Activated naive CD8-positive, alpha-beta T cell treated with anti-CD3 and anti-CD28 coated beads, Interleukin-2, amount 10 ng/mL, durations not matched to agents 7 days and 5 days (primary cell): ENCODE measurements at regions not wholly inside any gene's neighbourhood (a gene's known extent, or its start where the extent isn't known, plus 50 kb on each side); places are given as distances from the start of the nearest gene placed in this dataset.
"Not testable (repeated sequence)": the region's sequence is repeated elsewhere in the genome, so short reads cannot be mapped to it uniquely, and the experiment has no call there.

ENCODE experiments used
- ATAC-seq: fragments of 150-1000 bp; cut with Tn5 transposase; one replicate; pipeline ENCODE4 v1.10.0; 2021; ENCODE audit warnings: low read depth, moderate library complexity
- POLR2A ChIA-PET: fragments of 350-600 bp; sonication (Branson Sonifier 250); formaldehyde crosslinking; loops from one replicate; lab custom pipeline; 2021; ENCODE audit warnings: antibody characterized with exemption; lab: Charles Lee
- DNase-seq: peaks from one replicate; pipeline ENCODE4 v3.0.0; 2021
- H3K27ac Mint-ChIP-seq: one replicate; pipeline ENCODE4 v1.8.0; 2022; ENCODE audit warnings: mild to moderate bottlenecking, mixed read lengths
- H3K27me3 Mint-ChIP-seq: one replicate; pipeline ENCODE4 v1.8.0; 2022; ENCODE audit warnings: mild to moderate bottlenecking, moderate library complexity, mixed read lengths
- H3K36me3 Mint-ChIP-seq: one replicate; pipeline ENCODE4 v1.8.0; 2021; ENCODE audit warnings: mild to moderate bottlenecking, mixed read lengths
- H3K4me1 Mint-ChIP-seq: one replicate; pipeline ENCODE4 v1.8.0; 2021; ENCODE audit warnings: mixed read lengths
- H3K4me3 Mint-ChIP-seq: one replicate; pipeline ENCODE4 v1.8.0; 2022; ENCODE audit warnings: mild to moderate bottlenecking, moderate library complexity, mixed read lengths
- H3K9me3 Mint-ChIP-seq: one replicate; pipeline ENCODE4 v1.8.0; 2021; ENCODE audit warnings: mixed read lengths

GRCh38 chr20:53737396-53738038 is 143.9 kb upstream of the ZNF217 start:
- POLR2A ChIA-PET = interaction anchor here (1.4 to 3.2 kb wide), 10 partner anchors 9 to 178 kb away, joined by 4 to 12 read pairs (median 8); no protein-coding TSS in a partner anchor
- Mint-ChIP-seq H3K27ac (peak overlapping the region; percentile 91), H3K36me3 (peaks cover 5% of the 10 kb centered on the region), H3K4me3 (peak overlapping the region; percentile 78), H3K9me3 (peaks cover 3% of the 10 kb centered on the region), H3K27me3 (no peaks in the 10 kb centered on the region), H3K4me1 (peaks cover 52% of the 10 kb centered on the region)
- ATAC-seq (no peak), DNase-seq (no peak)

- H3K27me3 Mint-ChIP-seq = no peaks in the 10 kb centered on the region
- peaks cover 51% of the 10 kb centered on the region for H3K4me1 Mint-ChIP-seq
- peak overlapping the region; percentile 91 for H3K27ac Mint-ChIP-seq
- H3K9me3 Mint-ChIP-seq = peaks cover 3% of the 10 kb centered on the region
- ATAC-seq (peak; percentile 46), DNase-seq (no peak)
- H3K36me3 Mint-ChIP-seq = peaks cover 5% of the 10 kb centered on the region
- peak overlapping the region; percentile 78 for H3K4me3 Mint-ChIP-seq
- POLR2A ChIA-PET = interaction anchor here (1.2 to 3.2 kb wide), 11 partner anchors 9 to 179 kb away, joined by 4 to 12 read pairs (median 8); no protein-coding TSS in a partner anchor
Observed at GRCh38 chr20:53736757-53737395, 143.2 kb upstream of the ZNF217 start.

- peak overlapping the region; percentile 91 for H3K27ac Mint-ChIP-seq
- H3K9me3 Mint-ChIP-seq = peaks cover 3% of the 10 kb centered on the region
- H3K27me3 Mint-ChIP-seq = no peaks in the 10 kb centered on the region
- peaks cover 47% of the 10 kb centered on the region for H3K4me1 Mint-ChIP-seq
- ATAC-seq (no peak), DNase-seq (no peak)
- H3K36me3 Mint-ChIP-seq = peaks cover 5% of the 10 kb centered on the region
- POLR2A ChIA-PET = interaction anchor here (1.2 to 3.2 kb wide), 11 partner anchors 10 to 180 kb away, joined by 4 to 12 read pairs (median 8); no protein-coding TSS in a partner anchor
- peak overlapping the region; percentile 78 for H3K4me3 Mint-ChIP-seq
Observed at GRCh38 chr20:53736122-53736756, 142.6 kb upstream of the ZNF217 start.

DNA sequence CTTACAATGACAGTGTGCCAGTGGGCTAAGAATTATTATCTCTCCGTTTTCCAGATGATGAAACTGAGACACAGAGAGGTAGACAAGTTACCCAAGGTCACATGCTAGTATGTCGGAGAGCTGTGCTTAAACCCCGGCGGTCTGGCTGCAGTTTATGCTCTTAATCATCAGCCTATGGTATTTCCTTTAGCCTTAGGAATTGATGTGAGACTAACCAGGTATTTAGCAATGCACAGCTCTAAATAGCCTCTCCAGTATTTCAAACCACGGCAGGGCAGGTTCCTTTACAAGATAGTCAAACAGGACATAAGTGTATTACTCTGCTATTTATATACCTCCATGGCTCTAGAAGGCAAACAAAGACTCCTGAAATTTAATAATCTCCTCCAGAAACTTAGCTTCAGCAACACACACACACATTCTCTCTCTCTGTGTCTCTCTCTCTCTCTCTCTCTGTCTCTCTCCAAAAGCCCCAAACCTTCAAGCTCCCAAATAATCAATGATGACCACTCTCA is 142.0 kb upstream of the ZNF217 start:
- POLR2A ChIA-PET = interaction anchor here (1.2 to 3.2 kb wide), 7 partner anchors 11 to 180 kb away, joined by 4 to 12 read pairs (median 8); no protein-coding TSS in a partner anchor
- DNase-seq (no peak), ATAC-seq (no peak)
- Mint-ChIP-seq H3K27me3 (no peaks in the 10 kb centered on the region), H3K4me1 (peaks cover 42% of the 10 kb centered on the region), H3K36me3 (peaks cover 5% of the 10 kb centered on the region), H3K9me3 (peaks cover 3% of the 10 kb centered on the region), H3K4me3 (no peak overlapping the region), H3K27ac (peak overlapping the region; percentile 35)

GRCh38 chr20:53734006-53734688 is 140.5 kb upstream of the ZNF217 start:
- no peak for DNase-seq

GRCh38 chr20:53731595-53731994 is 138.0 kb upstream of the ZNF217 start:
- peaks cover 3% of the 10 kb centered on the region for H3K9me3 Mint-ChIP-seq

More at GRCh38 chr20:53734006-53734688, 140.5 kb upstream of the ZNF217 start:
- H3K4me1 Mint-ChIP-seq = peaks cover 37% of the 10 kb centered on the region
- no peak overlapping the region for H3K4me3 Mint-ChIP-seq
- peak overlapping the region; percentile 10 for H3K27ac Mint-ChIP-seq
- ATAC-seq = no peak
- H3K27me3 Mint-ChIP-seq = no peaks in the 10 kb centered on the region
- peaks cover 3% of the 10 kb centered on the region for H3K9me3 Mint-ChIP-seq
- POLR2A ChIA-PET = no interaction called here
- H3K36me3 Mint-ChIP-seq = peaks cover 5% of the 10 kb centered on the region

GRCh38 chr20:53728359-53728758 is 134.7 kb upstream of the ZNF217 start:
- Mint-ChIP-seq H3K36me3 (peaks cover 6% of the 10 kb centered on the region), H3K4me1 (peaks cover 19% of the 10 kb centered on the region), H3K27me3 (no peaks in the 10 kb centered on the region), H3K4me3 (no peak overlapping the region), H3K27ac (peak overlapping the region; percentile 44), H3K9me3 (peaks cover 3% of the 10 kb centered on the region)
- no peak for ATAC-seq
- POLR2A ChIA-PET = interaction anchor here (0.9 kb wide), 1 partner anchor 19 kb away, joined by 3 read pairs; no protein-coding TSS in a partner anchor
- DNase-seq = no peak

More at GRCh38 chr20:53731595-53731994, 138.0 kb upstream of the ZNF217 start:
- no peak overlapping the region for H3K27ac Mint-ChIP-seq
- H3K36me3 Mint-ChIP-seq = peaks cover 6% of the 10 kb centered on the region
- H3K4me1 Mint-ChIP-seq = peaks cover 31% of the 10 kb centered on the region
- POLR2A ChIA-PET = interaction anchor here (0.6 to 1.0 kb wide), 3 partner anchors 21 to 138 kb away, joined by 3 read pairs; partner anchors contain the start of gene ZNF217
- no peak for ATAC-seq
- H3K4me3 Mint-ChIP-seq = no peak overlapping the region
- no peak for DNase-seq
- no peaks in the 10 kb centered on the region for H3K27me3 Mint-ChIP-seq

- H3K27ac Mint-ChIP-seq, ATAC-seq, H3K36me3 Mint-ChIP-seq, H3K27me3 Mint-ChIP-seq, DNase-seq, H3K4me3 Mint-ChIP-seq, H3K9me3 Mint-ChIP-seq: not testable (repeated sequence)
- POLR2A ChIA-PET = interaction anchor here (1.3 kb wide), 1 partner anchor 133 kb away, joined by 3 read pairs; no protein-coding TSS in a partner anchor
- H3K4me1 Mint-ChIP-seq = peaks cover 19% of the 10 kb centered on the region
Observed at GRCh38 chr20:53727239-53727638, 133.6 kb upstream of the ZNF217 start.

GRCh38 chr20:53725575-53725970 is 131.9 kb upstream of the ZNF217 start:
- H3K4me1 Mint-ChIP-seq = peaks cover 25% of the 10 kb centered on the region
- ATAC-seq (no peak), DNase-seq (no peak)
- no peak overlapping the region for H3K4me3 Mint-ChIP-seq
- H3K36me3 Mint-ChIP-seq = peaks cover 4% of the 10 kb centered on the region
- POLR2A ChIA-PET = interaction anchor here (0.7 kb wide), 1 partner anchor 17 kb away, joined by 3 read pairs; no protein-coding TSS in a partner anchor
- H3K27me3 Mint-ChIP-seq = no peaks in the 10 kb centered on the region
- no peak overlapping the region for H3K27ac Mint-ChIP-seq
- no peaks in the 10 kb centered on the region for H3K9me3 Mint-ChIP-seq

DNA sequence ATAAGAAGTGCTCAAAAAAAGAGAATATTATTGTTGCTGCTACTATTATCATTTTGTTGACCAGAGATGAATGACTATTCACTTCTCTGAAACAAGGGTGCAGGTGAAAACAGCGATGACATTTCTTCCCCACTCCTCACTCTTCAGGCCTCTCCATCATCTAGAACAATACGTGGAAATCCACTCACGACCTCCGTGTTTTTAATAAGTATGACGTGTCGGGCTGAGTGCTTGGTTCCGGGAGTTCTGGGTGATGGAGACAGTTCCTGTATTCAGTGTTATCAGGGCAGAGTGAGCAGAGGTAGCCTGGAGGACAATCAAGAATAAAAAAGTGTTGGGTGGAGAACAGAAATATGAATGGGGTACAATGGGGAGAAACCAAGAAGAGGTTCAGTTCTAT is 130.0 kb upstream of the ZNF217 start:
- peak overlapping the region; percentile 3 for H3K27ac Mint-ChIP-seq

DNA sequence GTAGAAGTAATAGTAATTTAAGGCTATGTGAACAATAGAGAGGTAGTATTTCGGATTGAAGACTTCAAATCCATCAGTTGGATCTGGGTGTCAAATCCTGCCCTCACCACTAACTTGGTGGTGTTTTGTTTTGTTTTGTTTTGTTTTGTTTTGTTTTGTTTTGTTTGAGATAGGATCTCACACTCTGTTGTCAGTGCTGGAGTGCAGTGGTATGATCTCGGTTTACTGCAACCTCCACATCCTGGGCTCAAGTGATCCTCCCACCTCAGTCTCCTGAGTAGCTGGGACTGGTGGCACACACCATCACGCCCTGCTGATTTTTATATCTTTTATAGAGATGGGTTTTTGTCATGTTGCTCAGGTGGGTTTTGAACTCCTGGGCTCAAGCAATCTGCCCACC is 129.4 kb upstream of the ZNF217 start:
- Mint-ChIP-seq H3K9me3 (no peaks in the 10 kb centered on the region), H3K27ac (peak overlapping the region; percentile 56), H3K27me3 (no peaks in the 10 kb centered on the region), H3K4me3 (no peak overlapping the region), H3K4me1 (peaks cover 13% of the 10 kb centered on the region), H3K36me3 (peaks cover 3% of the 10 kb centered on the region)
- ATAC-seq (peak; percentile 47), DNase-seq (no peak)
- POLR2A ChIA-PET = no interaction called here

More for the DNA sequence above, 130.0 kb upstream of the ZNF217 start:
- POLR2A ChIA-PET = no interaction called here
- Mint-ChIP-seq H3K27me3 (no peaks in the 10 kb centered on the region), H3K4me1 (peaks cover 17% of the 10 kb centered on the region), H3K4me3 (no peak overlapping the region), H3K9me3 (no peaks in the 10 kb centered on the region), H3K36me3 (peaks cover 4% of the 10 kb centered on the region)
- ATAC-seq (no peak), DNase-seq (no peak)

- no peak for DNase-seq
- no peaks in the 10 kb centered on the region for H3K9me3 Mint-ChIP-seq
- ATAC-seq = no peak
- peak overlapping the region; percentile 56 for H3K27ac Mint-ChIP-seq
- H3K4me3 Mint-ChIP-seq = no peak overlapping the region
- H3K36me3 Mint-ChIP-seq = peaks cover 3% of the 10 kb centered on the region
- POLR2A ChIA-PET = no interaction called here
- peaks cover 13% of the 10 kb centered on the region for H3K4me1 Mint-ChIP-seq
- H3K27me3 Mint-ChIP-seq = no peaks in the 10 kb centered on the region
Observed at GRCh38 chr20:53722515-53723036, 128.9 kb upstream of the ZNF217 start.
